ENCODE measurements at regions not wholly inside any gene's neighbourhood (a gene's known extent, or its start where the extent isn't known, plus 50 kb on each side); places are given as distances from the start of the nearest gene placed in this dataset.

DNA sequence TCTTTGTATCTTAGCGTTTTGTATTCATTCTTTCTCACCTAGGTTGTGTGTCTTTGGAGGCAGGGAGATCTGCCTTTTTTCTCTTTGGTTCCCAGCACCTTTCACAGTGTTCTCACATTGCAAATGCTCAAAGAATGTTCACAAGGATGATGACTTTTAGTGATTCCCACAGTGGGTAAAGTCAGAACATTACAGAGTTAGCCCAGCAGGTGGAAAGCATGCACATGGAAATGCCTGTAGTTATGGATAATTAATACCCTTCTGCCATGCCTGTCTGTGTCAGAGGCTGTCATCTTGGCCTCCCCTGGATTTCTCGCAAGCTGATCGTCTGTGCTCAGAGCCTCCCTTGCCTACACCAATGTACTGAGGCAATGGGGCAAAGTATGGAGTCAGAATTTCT is 458.9 kb downstream of the LMO4 start:
- Mint-ChIP-seq H3K4me1 (ENCODE audit: low read depth) (peaks cover 17% of the 10 kb centered on the region), H3K9me3 (no peaks in the 10 kb centered on the region), H3K36me3 (ENCODE audit: low read depth) (no peaks in the 10 kb centered on the region), H3K27ac (no peak overlapping the region), H3K27me3 (ENCODE audit: insufficient read depth) (peaks cover 1% of the 10 kb centered on the region), H3K4me3 (no peak overlapping the region)
- peak; percentile 63 for DNase-seq
- TF ChIP-seq, protein P1, sequence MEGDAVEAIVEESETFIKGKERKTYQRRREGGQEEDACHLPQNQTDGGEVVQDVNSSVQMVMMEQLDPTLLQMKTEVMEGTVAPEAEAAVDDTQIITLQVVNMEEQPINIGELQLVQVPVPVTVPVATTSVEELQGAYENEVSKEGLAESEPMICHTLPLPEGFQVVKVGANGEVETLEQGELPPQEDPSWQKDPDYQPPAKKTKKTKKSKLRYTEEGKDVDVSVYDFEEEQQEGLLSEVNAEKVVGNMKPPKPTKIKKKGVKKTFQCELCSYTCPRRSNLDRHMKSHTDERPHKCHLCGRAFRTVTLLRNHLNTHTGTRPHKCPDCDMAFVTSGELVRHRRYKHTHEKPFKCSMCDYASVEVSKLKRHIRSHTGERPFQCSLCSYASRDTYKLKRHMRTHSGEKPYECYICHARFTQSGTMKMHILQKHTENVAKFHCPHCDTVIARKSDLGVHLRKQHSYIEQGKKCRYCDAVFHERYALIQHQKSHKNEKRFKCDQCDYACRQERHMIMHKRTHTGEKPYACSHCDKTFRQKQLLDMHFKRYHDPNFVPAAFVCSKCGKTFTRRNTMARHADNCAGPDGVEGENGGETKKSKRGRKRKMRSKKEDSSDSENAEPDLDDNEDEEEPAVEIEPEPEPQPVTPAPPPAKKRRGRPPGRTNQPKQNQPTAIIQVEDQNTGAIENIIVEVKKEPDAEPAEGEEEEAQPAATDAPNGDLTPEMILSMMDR (IDR thresholded peaks at IDR 0.05), result peak; percentile 56; the same call in 1 of the 2 replicates

DNA sequence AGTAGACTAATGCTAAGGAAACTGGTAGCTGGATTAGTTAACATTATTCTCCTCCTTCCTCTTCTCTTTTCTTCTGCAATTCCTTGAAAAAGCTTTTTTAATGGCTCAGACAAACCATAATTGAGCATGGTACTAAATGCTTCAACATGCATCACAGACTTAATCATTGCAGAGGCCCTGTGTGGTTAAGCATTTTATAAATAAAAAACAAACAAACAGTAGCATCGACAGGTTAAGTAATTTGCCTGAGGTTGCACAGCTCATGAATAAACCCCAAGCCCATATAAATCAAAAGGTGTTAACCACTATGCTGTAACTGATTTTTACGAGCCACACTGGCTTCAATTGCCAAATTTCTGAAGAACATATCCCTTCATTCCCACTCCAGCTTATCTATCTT is 462.1 kb downstream of the LMO4 start:
- TF ChIP-seq, protein P1 (IDR thresholded peaks at IDR 0.05), result no peak
- H3K9me3 Mint-ChIP-seq, result no peaks in the 10 kb centered on the region
- H3K4me3 Mint-ChIP-seq, result no peak overlapping the region
- H3K36me3 Mint-ChIP-seq (ENCODE audit: low read depth), result no peaks in the 10 kb centered on the region
- no peak for DNase-seq
- H3K4me1 Mint-ChIP-seq (ENCODE audit: low read depth), result peaks cover 42% of the 10 kb centered on the region
- H3K27ac Mint-ChIP-seq, result no peak overlapping the region
- no peaks in the 10 kb centered on the region; the same call in 1 of the 2 replicates for H3K27me3 Mint-ChIP-seq (ENCODE audit: insufficient read depth)

DNA sequence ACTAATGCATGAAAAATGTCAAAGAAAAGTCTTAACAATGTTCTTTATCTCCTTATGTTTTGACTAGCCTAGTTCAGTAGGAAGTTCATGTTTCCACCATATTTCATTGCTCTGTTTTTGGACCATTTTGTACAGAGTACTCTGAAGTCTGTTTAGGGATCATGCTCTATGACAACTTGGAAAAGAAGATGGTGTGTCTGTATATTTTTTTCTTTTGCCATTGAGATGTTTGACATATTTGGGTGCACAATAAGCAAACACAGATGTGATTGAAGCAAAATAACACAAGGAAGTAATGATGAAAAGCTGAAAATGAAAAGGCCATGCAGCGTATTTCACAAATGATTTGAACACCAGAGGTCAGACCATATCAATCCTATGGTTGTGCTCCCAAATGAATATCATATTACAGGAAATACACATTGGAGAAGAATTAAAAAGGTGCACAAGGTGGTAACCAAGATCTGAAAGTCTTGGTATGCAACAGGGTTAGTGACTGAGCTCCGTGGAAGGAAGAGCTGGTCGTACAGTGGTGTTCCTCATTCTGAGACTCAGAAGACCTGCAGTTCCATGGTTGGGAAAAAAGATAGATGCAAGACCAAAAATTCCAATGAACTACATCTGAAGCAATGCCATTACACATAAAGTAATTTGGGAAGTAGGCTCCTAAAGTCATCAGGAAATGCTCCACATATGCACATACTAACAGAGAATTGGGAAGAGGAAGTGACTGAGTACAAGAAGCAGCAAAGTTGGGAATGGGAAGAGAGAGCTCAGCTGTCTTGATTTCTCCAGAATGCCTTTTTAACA is 463.5 kb downstream of the LMO4 start:
- TF ChIP-seq, protein P1 (IDR thresholded peaks at IDR 0.05), result peak; percentile 15; the same call in 1 of the 2 replicates
- Mint-ChIP-seq H3K9me3 (no peaks in the 10 kb centered on the region), H3K36me3 (ENCODE audit: low read depth) (no peaks in the 10 kb centered on the region), H3K4me3 (no peak overlapping the region), H3K27ac (no peak overlapping the region), H3K27me3 (ENCODE audit: insufficient read depth) (no peaks in the 10 kb centered on the region; the same call in 1 of the 2 replicates), H3K4me1 (ENCODE audit: low read depth) (peaks cover 51% of the 10 kb centered on the region)
- DNase-seq, result no peak

DNA sequence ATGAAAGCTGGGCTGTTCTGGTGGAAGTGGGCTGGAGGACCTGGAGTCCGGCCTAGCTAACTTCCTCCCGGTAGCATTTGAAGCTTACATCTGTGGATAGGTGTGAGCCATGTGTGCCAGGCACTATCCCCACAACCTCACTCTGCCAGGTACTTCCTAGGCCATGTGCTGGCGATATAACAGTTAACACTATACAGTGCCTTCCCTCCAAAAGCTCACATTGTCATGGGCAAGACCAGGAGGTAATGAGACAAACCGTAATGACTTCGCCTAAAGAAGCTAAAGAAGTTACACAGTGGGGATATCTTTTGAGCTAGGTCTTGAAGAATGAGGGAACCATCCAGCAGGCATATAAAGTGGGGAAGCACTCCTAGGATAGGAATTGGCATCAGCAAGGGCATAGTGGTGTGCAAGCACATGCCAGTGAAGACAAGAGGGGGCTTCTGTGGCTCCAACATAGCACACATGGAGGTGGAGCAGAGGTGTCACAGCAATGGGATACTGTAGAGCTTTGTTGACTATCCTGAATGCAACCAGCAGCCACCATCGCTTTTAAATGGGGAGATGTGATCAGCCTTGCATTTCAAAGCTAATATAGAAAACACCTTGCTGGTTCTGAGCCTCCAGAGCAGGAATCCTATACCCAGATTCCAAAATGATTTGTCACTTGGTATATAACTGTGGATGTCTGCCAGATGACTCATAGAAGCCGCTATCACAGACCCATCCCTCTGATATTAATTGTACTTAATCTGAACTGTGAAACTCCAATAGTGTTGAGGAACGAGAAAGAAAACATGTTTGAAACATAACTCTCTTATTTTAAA is 466.3 kb downstream of the LMO4 start:
- Mint-ChIP-seq H3K27ac (peak overlapping the region; percentile 49), H3K9me3 (no peaks in the 10 kb centered on the region), H3K27me3 (ENCODE audit: insufficient read depth) (no peaks in the 10 kb centered on the region; the same call in 1 of the 2 replicates), H3K4me1 (ENCODE audit: low read depth) (peaks cover 50% of the 10 kb centered on the region), H3K36me3 (ENCODE audit: low read depth) (no peaks in the 10 kb centered on the region), H3K4me3 (peak overlapping the region; percentile 28; the same call in 1 of the 2 replicates)
- TF ChIP-seq, protein P1 (IDR thresholded peaks at IDR 0.05), result no peak
- peak; percentile 74 for DNase-seq

DNA sequence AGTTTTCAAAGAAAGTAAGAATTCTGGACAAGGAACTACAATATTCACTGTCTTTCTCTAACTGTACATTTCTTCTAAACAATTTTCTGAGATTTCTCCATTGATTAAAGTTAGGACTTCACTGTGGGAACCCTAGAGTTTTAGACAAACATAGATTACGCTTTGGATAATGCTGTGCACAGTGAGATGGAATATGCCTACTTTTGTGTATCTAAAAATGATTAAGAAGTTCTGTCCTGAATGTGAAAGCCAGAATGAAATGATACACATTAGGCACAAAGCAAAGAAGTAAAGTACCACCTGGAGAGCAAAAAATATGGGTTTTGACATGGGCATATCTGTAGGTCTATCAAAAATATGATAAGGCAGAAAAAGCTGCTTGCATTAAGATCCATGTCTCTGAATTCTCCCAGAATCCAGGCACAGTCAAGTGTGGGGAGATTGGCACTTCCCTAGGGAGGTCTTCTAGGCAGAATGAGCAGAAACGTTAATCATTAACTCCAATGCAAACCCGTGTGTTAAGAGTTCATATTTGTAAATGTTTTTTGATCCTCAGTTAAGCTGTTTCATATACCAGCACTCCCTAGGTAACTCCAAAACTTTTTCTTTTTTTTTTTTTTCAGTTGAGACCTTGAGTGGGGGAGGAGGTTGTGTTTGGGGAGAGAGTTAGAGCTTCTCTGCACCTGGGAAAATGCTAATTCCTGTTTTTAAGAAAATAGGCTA is 467.1 kb downstream of the LMO4 start:
- H3K4me1 Mint-ChIP-seq (ENCODE audit: low read depth), result peaks cover 50% of the 10 kb centered on the region
- H3K4me3 Mint-ChIP-seq, result peak overlapping the region; percentile 28
- H3K27ac Mint-ChIP-seq, result peak overlapping the region; percentile 49

More for the DNA sequence above, 467.1 kb downstream of the LMO4 start:
- no peaks in the 10 kb centered on the region; the same call in 1 of the 2 replicates for H3K27me3 Mint-ChIP-seq (ENCODE audit: insufficient read depth)
- no peaks in the 10 kb centered on the region for H3K9me3 Mint-ChIP-seq
- TF ChIP-seq, protein P1 (IDR thresholded peaks at IDR 0.05), result no peak
- DNase-seq, result no peak
- H3K36me3 Mint-ChIP-seq (ENCODE audit: low read depth), result no peaks in the 10 kb centered on the region
